Gastrocnemius medialis (tissue), 4 donors: ENCODE measurements at regions not wholly inside any gene's neighbourhood (a gene's known extent, or its start where the extent isn't known, plus 50 kb on each side); places are given as distances from the start of the nearest gene placed in this dataset.

Experiments
- CTCF ChIP-seq, 5 experiments: fragments of 450-650 bp in 3 of 5; fragments of 200-600 bp in 2 of 5; sonication (generic) in 2 of 5; IDR thresholded peaks in 4 of 5; conservative IDR thresholded peaks in 1 of 5; 1 replicate in 4 of 5; 2 replicates in 1 of 5; pipeline ENCODE4 v1.5.1; 2016 to 2019; ENCODE audit warnings: antibody characterized with exemption in 5 of 5, mild to moderate bottlenecking in 3 of 5, moderate library complexity in 3 of 5
- POLR2A ChIP-seq, 2 donors: fragments of 450-650 bp; IDR thresholded peaks; one replicate each; pipeline ENCODE4 v1.6.1; 2017; ENCODE audit warnings: antibody characterized with exemption in 2 of 2, mild to moderate bottlenecking in 2 of 2, moderate library complexity in 2 of 2

DNA sequence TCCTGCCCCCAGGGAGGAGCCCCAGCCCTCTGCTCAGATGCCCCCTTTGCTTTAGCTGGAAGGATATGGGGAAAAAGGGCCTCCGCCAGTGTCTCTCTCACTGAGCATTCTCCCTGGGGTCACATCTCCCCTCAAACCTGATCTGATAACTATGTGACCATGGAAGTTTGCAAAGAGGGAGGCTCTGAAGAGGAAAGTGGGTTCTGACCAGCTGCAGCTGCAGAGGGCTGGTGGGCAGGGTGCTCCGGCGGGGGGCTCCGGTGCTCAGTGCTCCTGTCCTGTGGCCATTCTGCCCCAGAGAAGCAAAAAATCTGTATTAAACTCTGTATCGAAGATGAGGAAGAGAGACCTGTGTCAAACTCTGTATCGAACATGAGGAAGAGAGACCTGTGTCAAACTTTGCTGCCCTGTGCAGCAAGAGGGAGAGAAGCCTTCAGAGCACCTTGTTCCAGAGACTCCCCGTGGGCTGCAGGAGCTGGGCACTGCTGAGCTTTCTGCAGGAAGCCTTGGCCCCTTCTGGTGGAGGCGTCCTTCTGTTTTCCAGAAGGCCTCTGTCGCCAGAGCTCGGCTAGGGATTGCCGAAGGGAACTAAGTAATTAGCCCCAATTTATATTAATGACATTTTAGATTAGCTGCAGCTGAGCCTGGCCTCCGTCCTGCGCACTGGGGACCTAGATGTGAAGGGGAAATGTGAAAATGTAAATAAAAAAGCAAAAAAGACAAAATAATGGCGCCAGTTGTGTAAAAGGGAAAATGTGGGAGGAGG is 186.2 kb upstream of the C1orf174 start:
- TF ChIP-seq CTCF (IDR thresholded peaks at IDR 0.05 in 4 of 5, conservative IDR thresholded peaks at IDR 0.05 in 1 of 5) = no peak
- TF ChIP-seq POLR2A (IDR thresholded peaks at IDR 0.05) = no peak
